HG03457 (cell line): ENCODE measurements at regions not wholly inside any gene's neighbourhood (a gene's known extent, or its start where the extent isn't known, plus 50 kb on each side); places are given as distances from the start of the nearest gene placed in this dataset.

Source experiments
- ATAC-seq: cut with Tn5 transposase; IDR thresholded peaks from one replicate; pipeline ENCODE4 v1.9.1; 2021; ENCODE audit warnings: moderate number of reproducible peaks; ENCODE audit not compliant: unreplicated experiment

- ATAC-seq, result no peak
Observed at GRCh38 chr4:188804861-188805260, 665.6 kb downstream of the TRIML1 start.

DNA sequence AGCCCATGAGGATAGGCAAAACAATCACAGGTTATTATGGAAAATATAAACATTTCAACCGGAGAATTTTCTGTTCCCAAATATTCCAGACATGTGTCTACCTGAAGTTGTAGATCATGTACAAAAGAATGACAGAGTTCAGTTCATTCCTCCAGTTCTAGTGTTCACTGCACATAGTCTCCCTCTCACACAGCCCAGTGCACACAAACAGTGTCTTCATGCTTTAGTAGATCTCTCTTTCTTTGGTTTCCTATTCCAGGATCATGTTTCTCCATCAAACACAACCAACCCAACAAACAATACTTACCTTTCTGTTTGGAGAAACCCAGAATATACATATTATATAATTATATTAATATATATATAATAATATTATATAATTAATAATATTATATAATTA is 671.9 kb downstream of the TRIML1 start:
- ATAC-seq, result no peak

GRCh38 chr4:188812644-188813043 is 673.4 kb downstream of the TRIML1 start:
- no peak for ATAC-seq

DNA sequence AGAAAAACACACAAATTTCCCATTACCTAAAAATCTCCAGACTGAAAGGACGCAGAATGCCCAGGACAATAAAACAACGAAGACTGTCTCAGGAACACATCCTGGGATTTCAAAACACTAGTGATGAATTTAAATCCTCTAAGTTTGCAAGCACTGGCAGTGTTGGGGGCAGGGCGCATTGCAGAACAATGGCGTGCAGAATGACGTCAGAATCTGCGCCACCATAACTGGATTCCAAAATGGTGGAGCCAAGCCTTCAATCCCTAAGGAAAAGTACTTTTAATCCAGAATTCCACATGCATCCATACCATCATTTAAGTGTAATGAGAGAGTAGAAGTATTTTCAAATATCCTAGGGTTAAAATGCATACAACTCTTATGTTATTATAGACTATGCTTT is 679.1 kb downstream of the TRIML1 start:
- ATAC-seq, result no peak

- ATAC-seq, result no peak
Observed at GRCh38 chr4:188819233-188819632, 680.0 kb downstream of the TRIML1 start.

DNA sequence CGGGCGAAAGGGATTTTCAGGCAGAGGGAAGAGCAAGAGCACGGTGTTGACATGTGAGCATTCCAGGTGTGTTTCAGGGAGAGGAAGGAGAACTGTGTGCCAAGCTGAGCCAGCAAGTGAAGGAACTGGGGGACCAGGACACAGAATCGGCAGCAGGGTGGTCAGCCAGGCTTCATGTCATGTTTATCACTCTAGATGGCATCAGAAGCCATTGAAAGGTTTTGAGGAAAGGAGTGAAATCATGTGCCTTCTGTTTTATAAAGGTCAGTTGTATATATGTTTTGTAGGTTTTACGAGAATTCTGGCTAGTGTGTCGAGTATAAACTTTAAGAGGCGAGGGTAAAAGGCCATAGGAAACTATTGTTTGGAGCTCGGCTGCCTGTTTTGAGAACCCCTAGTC is 682.3 kb downstream of the TRIML1 start:
- ATAC-seq, result no peak

- no peak for ATAC-seq
Observed at GRCh38 chr4:188822698-188823097, 683.5 kb downstream of the TRIML1 start.

DNA sequence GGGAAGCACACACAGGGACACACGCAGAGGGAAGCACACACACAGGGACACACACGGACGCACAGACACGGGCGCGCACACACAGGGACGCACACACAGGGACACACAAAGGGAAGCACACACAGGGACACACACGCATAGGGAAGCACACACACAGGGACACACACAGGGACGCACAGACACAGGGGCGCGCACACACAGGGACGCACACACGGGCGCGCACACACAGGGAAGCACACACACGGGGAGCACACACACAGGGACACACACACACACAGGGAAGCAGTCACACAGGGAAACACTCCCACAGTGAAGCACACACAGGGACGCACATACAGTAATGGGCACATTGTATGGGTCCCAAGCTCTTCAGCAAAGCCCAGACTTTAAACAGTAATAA is 685.3 kb downstream of the TRIML1 start:
- ATAC-seq, result no peak

DNA sequence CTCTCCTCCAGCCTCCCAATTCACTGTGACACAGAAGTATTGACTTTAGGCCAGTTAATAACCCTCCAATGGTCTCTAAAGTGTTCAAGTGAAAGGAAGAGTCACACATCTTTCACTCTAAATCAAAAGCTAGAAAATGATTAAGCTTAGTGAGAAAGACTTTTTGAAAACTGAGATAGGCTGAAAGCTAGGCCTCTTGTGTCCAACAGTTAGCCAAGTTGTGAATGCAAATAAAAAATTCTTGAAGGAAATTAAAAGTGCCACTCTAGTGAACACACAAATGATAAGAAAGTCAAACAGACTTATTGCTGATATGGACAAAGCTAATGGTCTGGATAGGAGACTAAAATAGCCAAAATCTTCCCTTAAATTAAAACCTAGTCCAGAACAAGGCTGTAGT is 687.2 kb downstream of the TRIML1 start:
- no peak for ATAC-seq

DNA sequence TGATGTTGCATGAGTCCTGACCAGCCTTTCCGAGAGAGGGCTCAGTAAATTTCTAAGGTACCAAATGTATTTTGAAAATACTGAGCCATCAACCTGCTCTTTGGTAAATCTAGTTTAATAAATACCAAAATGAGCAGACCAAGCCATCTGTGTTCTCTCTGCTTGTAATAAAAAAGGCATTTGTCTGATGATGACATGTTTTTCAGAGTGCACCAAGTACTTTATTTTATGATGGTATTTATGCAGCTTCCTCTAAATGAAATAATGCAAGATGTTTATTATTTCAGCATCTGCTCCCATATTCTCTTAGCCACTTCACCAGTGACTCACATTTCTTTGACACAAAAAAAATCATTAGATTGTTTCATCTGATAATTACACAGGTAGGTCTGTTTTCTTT is 700.5 kb downstream of the TRIML1 start:
- ATAC-seq, result no peak

DNA sequence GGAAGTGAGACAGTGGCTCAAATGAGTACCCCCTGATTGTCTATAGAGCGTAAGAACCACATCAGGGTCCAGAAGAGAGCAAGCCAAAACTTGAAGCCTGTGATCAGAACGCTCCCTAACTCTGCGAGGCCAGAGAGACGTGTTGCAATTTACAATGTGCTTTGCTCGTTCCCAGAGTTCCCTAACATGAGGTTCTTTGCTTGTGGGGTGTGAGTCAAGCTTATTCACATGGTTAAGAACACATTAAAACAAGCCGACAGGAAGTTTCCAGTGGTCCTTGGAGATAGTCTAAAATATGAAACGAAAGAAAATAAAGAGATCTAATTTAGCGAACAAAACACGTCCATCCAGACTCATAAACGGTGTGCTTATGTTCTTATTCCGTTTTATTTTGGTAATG is 702.3 kb downstream of the TRIML1 start:
- ATAC-seq, result no peak

GRCh38 chr4:188854436-188854835 is 715.2 kb downstream of the TRIML1 start:
- ATAC-seq, result no peak

DNA sequence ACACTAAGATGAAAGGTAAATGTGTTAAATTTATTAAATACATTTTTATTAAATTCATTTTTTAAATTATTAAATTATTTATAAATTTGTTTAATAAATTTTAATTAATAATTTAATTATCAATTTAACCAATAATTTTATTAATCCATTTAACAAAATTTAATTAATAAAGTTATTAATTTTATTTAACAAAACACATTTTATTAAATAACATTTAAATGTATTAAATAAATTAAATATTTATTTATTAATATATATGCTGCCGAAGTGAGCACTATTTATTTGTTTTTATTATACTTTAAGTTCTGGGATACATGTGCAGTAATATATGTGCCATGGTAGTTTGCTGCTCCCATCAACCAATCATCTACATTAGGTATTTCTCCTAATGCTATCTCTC is 719.5 kb downstream of the TRIML1 start:
- ATAC-seq, result no peak

DNA sequence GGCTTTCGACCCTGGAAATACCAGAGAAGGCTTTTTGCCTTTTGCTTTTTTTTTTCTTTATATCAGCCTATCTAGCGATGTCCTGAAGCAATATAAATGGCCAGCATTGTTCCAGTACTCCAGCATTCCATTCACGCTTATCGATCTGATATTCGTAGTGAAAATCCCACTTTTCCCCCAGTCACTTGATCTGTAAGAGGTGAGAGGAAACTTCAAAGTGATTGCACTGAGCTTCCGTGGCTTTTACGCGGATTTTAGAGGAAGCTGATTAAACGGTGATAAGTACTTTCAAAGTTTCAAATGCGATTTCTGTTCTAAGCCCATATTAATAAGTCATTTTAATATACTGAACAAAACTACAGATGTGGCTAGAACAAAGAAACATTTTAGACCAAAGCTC is 725.5 kb downstream of the TRIML1 start:
- ATAC-seq, result no peak

DNA sequence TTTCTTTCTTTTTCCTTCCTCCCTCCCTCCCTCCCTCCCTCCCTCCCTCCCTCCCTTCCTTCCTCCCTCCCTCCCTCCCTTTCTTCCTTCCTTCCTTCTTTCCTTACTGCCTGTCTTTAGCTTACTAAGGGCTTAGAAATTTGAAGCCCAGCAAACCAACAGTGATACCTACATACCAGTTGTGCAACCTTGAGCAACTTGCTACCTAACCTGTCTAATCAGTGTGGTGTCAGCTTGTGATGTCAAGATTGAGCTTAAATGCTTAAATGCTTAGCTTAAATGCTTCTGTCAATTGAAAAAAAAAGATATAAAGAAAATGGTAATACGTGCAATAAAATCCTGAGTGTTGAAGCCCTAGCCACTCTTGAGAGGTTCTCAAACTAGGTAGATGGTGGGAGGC is 728.6 kb downstream of the TRIML1 start:
- no peak for ATAC-seq

GRCh38 chr4:188869581-188869980 is 730.3 kb downstream of the TRIML1 start:
- no peak for ATAC-seq

DNA sequence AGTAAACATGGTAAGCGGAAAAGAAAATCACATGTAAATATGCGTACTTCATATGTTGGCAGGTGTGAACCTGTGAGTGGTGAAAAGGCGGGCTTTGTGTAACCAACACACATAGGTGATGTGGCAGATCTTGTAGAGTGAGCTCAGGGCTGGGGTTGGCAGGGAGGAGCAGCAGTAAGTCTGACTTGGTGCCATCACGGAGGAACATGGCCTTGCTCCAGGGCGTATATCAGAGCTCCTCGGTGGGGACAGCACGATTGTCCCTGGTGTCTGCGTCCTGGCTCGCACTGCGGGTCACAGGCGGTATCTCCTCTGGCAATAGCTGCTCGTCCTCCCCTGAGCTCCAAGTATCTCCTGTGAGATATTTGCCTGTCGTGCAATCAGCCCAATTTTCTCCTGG is 733.6 kb downstream of the TRIML1 start:
- ATAC-seq, result no peak

GRCh38 chr4:188876881-188877280 is 737.6 kb downstream of the TRIML1 start:
- no peak for ATAC-seq

DNA sequence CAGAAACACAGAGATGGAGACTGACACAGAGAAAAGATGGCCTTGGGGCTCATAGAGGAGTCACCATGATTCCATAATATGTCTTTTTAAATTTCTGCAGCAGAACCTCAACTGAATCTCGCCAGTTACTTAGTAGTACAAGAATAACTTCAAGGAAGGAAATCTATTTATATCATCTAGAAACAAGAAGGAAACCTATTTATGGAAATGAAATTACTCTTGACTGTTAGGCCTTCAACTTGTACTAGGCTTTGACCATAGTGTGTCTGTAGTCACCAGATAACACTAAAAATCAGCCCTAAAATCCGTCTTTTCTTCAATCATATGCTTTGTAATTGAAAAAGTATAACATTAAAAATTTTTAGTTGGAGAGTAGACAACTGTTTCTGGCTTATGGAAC is 740.4 kb downstream of the TRIML1 start:
- no peak for ATAC-seq

- ATAC-seq, result no peak
Observed at GRCh38 chr4:188887905-188888304, 748.7 kb downstream of the TRIML1 start.

DNA sequence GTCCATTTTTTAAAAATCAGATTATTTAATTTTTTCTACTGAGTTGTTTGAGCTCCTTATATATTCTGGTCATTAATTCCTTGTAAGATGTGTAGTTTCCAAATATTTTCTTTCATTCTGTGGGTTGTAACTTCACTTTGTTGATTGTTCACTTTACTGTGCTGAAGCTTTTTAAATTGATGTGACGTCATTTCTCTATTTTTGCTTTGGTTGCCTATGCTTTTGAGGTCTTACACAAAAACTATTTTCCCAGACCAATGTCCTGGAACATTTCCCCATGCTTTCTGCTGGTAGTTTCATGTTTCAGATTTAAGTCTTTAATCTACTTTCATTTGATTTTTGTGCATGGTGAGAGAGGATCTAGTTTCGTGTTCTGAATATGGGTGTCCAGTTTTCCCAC is 753.6 kb downstream of the TRIML1 start:
- ATAC-seq, result no peak

GRCh38 chr4:188903986-188904385 is 764.7 kb downstream of the TRIML1 start:
- no peak for ATAC-seq

DNA sequence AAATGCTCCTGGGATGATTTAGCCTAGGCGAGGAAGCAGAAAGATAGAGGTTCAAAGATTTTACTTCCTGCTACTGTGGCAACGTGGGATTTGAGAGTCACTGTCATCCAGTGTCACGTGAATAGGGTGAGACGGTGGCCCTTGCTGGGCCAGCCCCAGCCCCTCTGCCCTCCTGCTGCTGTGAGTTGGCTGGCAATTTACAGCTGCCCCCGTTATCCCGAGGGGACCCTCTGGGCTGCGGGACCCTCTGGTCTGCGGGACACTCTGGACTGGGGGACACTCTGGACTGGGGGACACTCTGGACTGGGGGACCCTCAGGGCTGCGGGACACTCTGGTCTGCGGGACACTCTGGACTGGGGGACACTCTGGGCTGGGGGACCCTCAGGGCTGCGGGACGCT is 765.4 kb downstream of the TRIML1 start:
- ATAC-seq, result no peak

- no peak for ATAC-seq
Observed at GRCh38 chr4:188905248-188905647, 766.0 kb downstream of the TRIML1 start.
